HEK293T (cell line): ENCODE measurements at regions not wholly inside any gene's neighbourhood (a gene's known extent, or its start where the extent isn't known, plus 50 kb on each side); places are given as distances from the start of the nearest gene placed in this dataset.

Experiments
- CTCF ChIA-PET: fragments of 350-600 bp; formaldehyde crosslinking; extraction: SDS; loops from one replicate; lab custom pipeline; 2021; ENCODE audit warnings: antibody characterized with exemption, inconsistent platforms; lab: Yijun Ruan, JAX
- POLR2A ChIA-PET: fragments of 350-600 bp; formaldehyde crosslinking; extraction: SDS; loops from one replicate; lab custom pipeline; 2020; ENCODE audit warnings: antibody characterized with exemption, inconsistent platforms; lab: Yijun Ruan, JAX
- DNase-seq: peaks from one replicate; pipeline ENCODE4 v3.0.0; 2012; ENCODE audit warnings: mixed read lengths; ENCODE audit errors: extremely low spot score
- ARNT ChIP-seq: fragments of 450-650 bp; IDR thresholded peaks from 2 replicates; pipeline ENCODE4 v1.6.1; 2017; ENCODE audit warnings: mild to moderate bottlenecking
- BHLHE40 ChIP-seq: fragments of 450-650 bp; IDR thresholded peaks from 2 replicates; pipeline ENCODE4 v1.6.1; 2016; ENCODE audit warnings: mild to moderate bottlenecking, moderate library complexity, borderline replicate concordance
- CTBP1 ChIP-seq: fragments of 450-650 bp; IDR thresholded peaks from 2 replicates; pipeline ENCODE4 v1.6.1; 2016; ENCODE audit warnings: borderline replicate concordance
- ELF4 ChIP-seq: fragments of 450-650 bp; IDR thresholded peaks from 2 replicates; pipeline ENCODE4 v1.6.1; 2017; ENCODE audit warnings: antibody characterized with exemption
- FOXA1 ChIP-seq: fragments of 450-650 bp; IDR thresholded peaks from 2 replicates; pipeline ENCODE4 v1.6.1; 2016; ENCODE audit warnings: mild to moderate bottlenecking
- FOXK2 ChIP-seq: fragments of 450-650 bp; IDR thresholded peaks from 2 replicates; pipeline ENCODE4 v1.6.1; 2016; ENCODE audit warnings: mild to moderate bottlenecking
- FOXM1 ChIP-seq: fragments of 450-650 bp; IDR thresholded peaks from 2 replicates; pipeline ENCODE4 v1.6.1; 2017; ENCODE audit warnings: mild to moderate bottlenecking, borderline replicate concordance
- HDGF ChIP-seq: fragments of 450-650 bp; IDR thresholded peaks from 2 replicates; pipeline ENCODE4 v1.6.1; 2017; ENCODE audit warnings: antibody characterized with exemption, borderline replicate concordance
- L3MBTL2 ChIP-seq: fragments of 450-650 bp; conservative IDR thresholded peaks from 2 replicates; pipeline ENCODE4 v1.6.1; 2016; ENCODE audit warnings: mild to moderate bottlenecking
- LEF1 ChIP-seq: fragments of 450-650 bp; IDR thresholded peaks from 2 replicates; pipeline ENCODE4 v1.6.1; 2017; ENCODE audit warnings: mild to moderate bottlenecking, borderline replicate concordance
- NFRKB ChIP-seq: fragments of 450-650 bp; IDR thresholded peaks from 2 replicates; pipeline ENCODE4 v1.6.1; 2016; ENCODE audit warnings: mild to moderate bottlenecking, moderate library complexity
- PKNOX1 ChIP-seq: fragments of 450-650 bp; IDR thresholded peaks from 2 replicates; pipeline ENCODE4 v1.6.1; 2016
- SP1 ChIP-seq: fragments of 450-650 bp; IDR thresholded peaks from 2 replicates; pipeline ENCODE4 v1.6.1; 2017
- SUZ12 ChIP-seq: fragments of 450-650 bp; IDR thresholded peaks from 2 replicates; pipeline ENCODE4 v1.6.1; 2016; ENCODE audit warnings: mild to moderate bottlenecking
- TARDBP ChIP-seq: fragments of 450-650 bp; IDR thresholded peaks from 2 replicates; pipeline ENCODE4 v1.6.1; 2016
- ZNF384 ChIP-seq: fragments of 450-650 bp; IDR thresholded peaks from 2 replicates; pipeline ENCODE4 v1.6.1; 2016

- TF ChIP-seq L3MBTL2, result no peak
- no peak for TF ChIP-seq NFRKB
- no peak for TF ChIP-seq ZNF384
- no peak for TF ChIP-seq FOXM1
- TF ChIP-seq BHLHE40, result no peak
- TF ChIP-seq PKNOX1, result no peak
- no peak for TF ChIP-seq FOXA1
- TF ChIP-seq TARDBP, result no peak
- TF ChIP-seq FOXK2, result no peak
- no peak for TF ChIP-seq SUZ12
- TF ChIP-seq LEF1, result no peak
- no peak for TF ChIP-seq SP1
- no peak for TF ChIP-seq ARNT
- TF ChIP-seq ELF4, result no peak
- TF ChIP-seq CTBP1, result no peak
- no peak for TF ChIP-seq HDGF
- no peak for DNase-seq
- ChIA-PET POLR2A (no interaction called here), CTCF (no interaction called here)
These were observed 190.2 kb downstream of the INHBB start for GRCh38 chr2:120536141-120536540.

GRCh38 chr2:120538691-120539423 lies 192.9 kb downstream of the INHBB start:
- DNase-seq, result no peak
- TF ChIP-seq CTBP1, result no peak
- no peak for TF ChIP-seq LEF1
- no peak for TF ChIP-seq FOXA1
- no peak for TF ChIP-seq BHLHE40
- no peak for TF ChIP-seq ARNT
- TF ChIP-seq HDGF, result no peak
- TF ChIP-seq L3MBTL2, result no peak
- TF ChIP-seq SP1, result no peak
- no peak for TF ChIP-seq PKNOX1
- no peak for TF ChIP-seq NFRKB
- TF ChIP-seq ELF4, result no peak
- TF ChIP-seq FOXK2, result no peak
- no peak for TF ChIP-seq SUZ12
- no peak for TF ChIP-seq FOXM1
- TF ChIP-seq ZNF384, result no peak
- TF ChIP-seq TARDBP, result no peak
- CTCF ChIA-PET, result interaction anchor here (1.5 kb wide), 1 partner anchor 14 kb away, joined by 6 read pairs; no protein-coding TSS in a partner anchor
- POLR2A ChIA-PET, result no interaction called here

- CTCF ChIA-PET, result interaction anchor here (1.5 kb wide), 1 partner anchor 14 kb away, joined by 6 read pairs; no protein-coding TSS in a partner anchor
- POLR2A ChIA-PET, result no interaction called here
- TF ChIP-seq NFRKB, result no peak
- DNase-seq, result no peak
These were observed 193.5 kb downstream of the INHBB start for GRCh38 chr2:120539424-120539936.

- peak; percentile 46 for DNase-seq
- ChIA-PET POLR2A (no interaction called here), CTCF (interaction anchor here (0.5 kb wide), 1 partner anchor 131 kb away, joined by 3 read pairs; no protein-coding TSS in a partner anchor)
- TF ChIP-seq SUZ12 (no peak), PKNOX1 (peak; percentile 83), L3MBTL2 (no peak), FOXK2 (no peak), FOXM1 (no peak), ZNF384 (no peak), ARNT (no peak)
These were observed 194.2 kb downstream of the INHBB start for GRCh38 chr2:120539937-120540718.

- CTCF ChIA-PET, result interaction anchor here (0.5 to 1.0 kb wide), 2 partner anchors 20 to 130 kb away, joined by 3 to 4 read pairs; no protein-coding TSS in a partner anchor
- no peak for DNase-seq
- no peak for TF ChIP-seq TARDBP
- TF ChIP-seq HDGF, result no peak
- no peak for TF ChIP-seq LEF1
- no peak for TF ChIP-seq FOXK2
- no peak for TF ChIP-seq SUZ12
- no peak for TF ChIP-seq FOXA1
- TF ChIP-seq FOXM1, result no peak
- no peak for TF ChIP-seq CTBP1
- no peak for TF ChIP-seq L3MBTL2
- TF ChIP-seq NFRKB, result no peak
- no peak for TF ChIP-seq ZNF384
- TF ChIP-seq SP1, result no peak
- TF ChIP-seq PKNOX1, result no peak
- TF ChIP-seq BHLHE40, result no peak
- no peak for TF ChIP-seq ARNT
- no peak for TF ChIP-seq ELF4
- POLR2A ChIA-PET, result no interaction called here
These were observed 194.7 kb upstream of the GLI2 start for GRCh38 chr2:120540719-120541552.
